ENCODE measurements at regions not wholly inside any gene's neighbourhood (a gene's known extent, or its start where the extent isn't known, plus 50 kb on each side); places are given as distances from the start of the nearest gene placed in this dataset.

DNA sequence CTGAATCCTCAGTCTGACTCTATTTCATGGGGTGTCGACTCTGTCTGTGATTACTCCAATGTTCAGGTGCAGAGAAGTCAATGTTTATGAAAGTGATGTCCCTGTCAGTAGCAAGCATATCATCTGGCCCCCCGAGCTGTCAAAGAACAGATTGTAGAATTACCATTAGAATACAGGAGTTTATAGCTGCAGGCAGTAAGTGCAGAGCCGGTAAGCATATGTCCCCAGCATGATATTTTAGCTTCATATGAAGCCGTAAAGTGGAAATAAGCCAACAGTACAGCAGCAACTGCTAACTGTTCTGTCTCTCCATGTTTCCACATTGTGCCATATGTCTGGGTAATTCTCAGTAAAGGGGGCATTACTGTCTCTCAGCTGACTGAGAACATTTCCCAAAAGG lies 541.8 kb downstream of the SOX11 start:
- H3K4me1 Mint-ChIP-seq (ENCODE audit: low read depth) = no peaks in the 10 kb centered on the region
- H3K27ac Mint-ChIP-seq = no peak overlapping the region
- H3K36me3 Mint-ChIP-seq = no peaks in the 10 kb centered on the region
- no peaks in the 10 kb centered on the region for H3K27me3 Mint-ChIP-seq
- no peaks in the 10 kb centered on the region for H3K9me3 Mint-ChIP-seq (ENCODE audit: low read depth)
- H3K4me3 Mint-ChIP-seq = no peak overlapping the region

GRCh38 chr2:6234702-6235101 lies 542.5 kb downstream of the SOX11 start:
- Mint-ChIP-seq H3K9me3 (ENCODE audit: low read depth) (peaks cover 2% of the 10 kb centered on the region), H3K4me3 (no peak overlapping the region), H3K36me3 (no peaks in the 10 kb centered on the region), H3K27me3 (no peaks in the 10 kb centered on the region), H3K4me1 (ENCODE audit: low read depth) (no peaks in the 10 kb centered on the region), H3K27ac (no peak overlapping the region)

- Mint-ChIP-seq H3K9me3 (ENCODE audit: low read depth) (peaks cover 9% of the 10 kb centered on the region), H3K4me3 (no peak overlapping the region), H3K27me3 (no peaks in the 10 kb centered on the region), H3K36me3 (no peaks in the 10 kb centered on the region), H3K4me1 (ENCODE audit: low read depth) (no peaks in the 10 kb centered on the region), H3K27ac (no peak overlapping the region)
These were observed 544.1 kb downstream of the SOX11 start for GRCh38 chr2:6236317-6236716.

DNA sequence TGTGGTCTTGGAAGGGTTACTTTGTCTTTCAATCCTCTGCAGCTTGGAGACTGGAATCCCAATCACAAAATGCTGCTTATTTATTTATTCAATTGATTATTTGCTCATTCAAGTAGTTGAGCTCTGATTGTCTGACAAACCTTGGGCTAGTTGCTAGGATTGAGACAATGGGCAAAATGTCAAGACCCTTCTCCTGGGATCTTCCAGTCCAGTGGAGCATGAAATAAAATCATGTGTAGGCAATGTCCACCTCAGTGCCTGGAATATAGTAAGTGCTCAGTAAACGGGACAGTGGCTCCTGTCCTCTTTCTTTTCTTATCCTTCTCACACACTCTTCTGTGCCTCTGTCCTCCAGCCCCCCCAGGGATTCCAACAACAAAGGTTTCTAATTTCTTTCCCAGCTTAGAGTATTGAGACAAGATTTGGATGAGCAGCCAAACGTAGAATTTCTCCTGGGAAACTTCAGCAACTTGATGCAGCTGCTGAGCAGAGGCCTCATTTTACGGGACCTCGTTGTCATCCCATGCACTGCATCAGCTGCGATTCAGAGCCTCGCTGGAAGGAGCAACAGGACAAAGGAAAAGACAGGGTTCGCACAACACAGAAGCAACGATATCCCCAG lies 545.0 kb downstream of the SOX11 start:
- Mint-ChIP-seq H3K36me3 (no peaks in the 10 kb centered on the region), H3K27ac (no peak overlapping the region)

GRCh38 chr2:6249557-6249956 lies 557.4 kb downstream of the SOX11 start:
- Mint-ChIP-seq H3K9me3 (ENCODE audit: low read depth) (no peaks in the 10 kb centered on the region), H3K36me3 (no peaks in the 10 kb centered on the region), H3K27ac (no peak overlapping the region), H3K27me3 (no peaks in the 10 kb centered on the region), H3K4me3 (no peak overlapping the region), H3K4me1 (ENCODE audit: low read depth) (no peaks in the 10 kb centered on the region)

More for the DNA sequence above, 545.0 kb downstream of the SOX11 start:
- Mint-ChIP-seq H3K4me3 (no peak overlapping the region), H3K4me1 (ENCODE audit: low read depth) (no peaks in the 10 kb centered on the region), H3K9me3 (ENCODE audit: low read depth) (peaks cover 9% of the 10 kb centered on the region), H3K27me3 (no peaks in the 10 kb centered on the region)

GRCh38 chr2:6254441-6254840 lies 562.3 kb downstream of the SOX11 start:
- no peaks in the 10 kb centered on the region for H3K4me1 Mint-ChIP-seq (ENCODE audit: low read depth)
- no peak overlapping the region for H3K27ac Mint-ChIP-seq
- no peak overlapping the region for H3K4me3 Mint-ChIP-seq
- no peaks in the 10 kb centered on the region for H3K9me3 Mint-ChIP-seq (ENCODE audit: low read depth)
- no peaks in the 10 kb centered on the region for H3K27me3 Mint-ChIP-seq
- no peaks in the 10 kb centered on the region for H3K36me3 Mint-ChIP-seq

GRCh38 chr2:6264198-6264597 lies 572.0 kb downstream of the SOX11 start:
- H3K4me3 Mint-ChIP-seq = no peak overlapping the region
- H3K27me3 Mint-ChIP-seq = no peaks in the 10 kb centered on the region
- no peak overlapping the region for H3K27ac Mint-ChIP-seq
- H3K4me1 Mint-ChIP-seq (ENCODE audit: low read depth) = no peaks in the 10 kb centered on the region
- peaks cover 7% of the 10 kb centered on the region for H3K9me3 Mint-ChIP-seq (ENCODE audit: low read depth)
- no peaks in the 10 kb centered on the region for H3K36me3 Mint-ChIP-seq

DNA sequence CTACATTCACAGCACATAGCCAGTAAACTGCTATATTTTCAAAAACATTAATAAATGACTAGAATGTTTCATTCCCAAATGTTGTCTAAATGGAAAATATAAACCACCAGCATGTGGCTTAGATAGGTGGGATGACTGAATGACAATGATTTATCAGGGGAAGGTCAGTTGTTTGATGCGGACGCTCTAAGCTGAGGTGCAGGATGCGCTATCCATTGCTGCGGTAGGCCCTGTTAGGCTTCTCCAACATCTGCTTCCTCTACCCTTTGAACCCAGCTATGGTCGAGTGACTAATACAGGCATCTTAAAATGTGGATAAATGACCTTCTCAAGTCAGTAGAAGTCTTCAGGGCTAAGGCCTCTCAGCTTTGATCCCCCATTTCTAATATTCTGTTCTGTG lies 584.2 kb downstream of the CMPK2 start:
- Mint-ChIP-seq H3K4me1 (ENCODE audit: low read depth) (no peaks in the 10 kb centered on the region), H3K4me3 (no peak overlapping the region), H3K9me3 (ENCODE audit: low read depth) (no peaks in the 10 kb centered on the region), H3K27me3 (peaks cover 1% of the 10 kb centered on the region), H3K36me3 (no peaks in the 10 kb centered on the region), H3K27ac (no peak overlapping the region)

DNA sequence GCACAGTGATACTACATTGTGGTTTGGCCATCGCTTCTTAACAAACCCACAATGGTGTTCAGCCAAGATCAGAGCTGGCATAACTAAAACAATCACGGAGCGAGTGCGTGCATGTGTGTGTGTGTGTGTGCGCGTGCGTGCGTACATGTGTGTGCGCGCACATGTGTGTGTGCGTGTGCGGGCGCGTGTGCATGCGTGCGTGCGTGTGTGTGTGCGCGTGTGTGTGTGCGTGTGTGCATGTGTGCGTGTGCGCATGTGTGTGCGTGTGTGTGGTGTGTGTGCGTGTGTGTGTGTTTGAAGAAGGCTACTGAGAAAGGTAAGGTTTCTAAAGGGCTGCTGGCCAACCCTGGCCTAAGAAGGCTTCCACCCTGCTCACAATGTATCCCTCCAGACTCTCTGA lies 582.4 kb downstream of the CMPK2 start:
- Mint-ChIP-seq H3K4me3 (no peak overlapping the region), H3K27me3 (no peaks in the 10 kb centered on the region), H3K27ac (no peak overlapping the region), H3K4me1 (ENCODE audit: low read depth) (no peaks in the 10 kb centered on the region), H3K36me3 (no peaks in the 10 kb centered on the region), H3K9me3 (ENCODE audit: low read depth) (no peaks in the 10 kb centered on the region)

GRCh38 chr2:6287406-6287805 lies 578.3 kb downstream of the CMPK2 start:
- Mint-ChIP-seq H3K27ac (no peak overlapping the region), H3K9me3 (ENCODE audit: low read depth) (no peaks in the 10 kb centered on the region), H3K4me3 (no peak overlapping the region), H3K36me3 (no peaks in the 10 kb centered on the region), H3K4me1 (ENCODE audit: low read depth) (no peaks in the 10 kb centered on the region), H3K27me3 (no peaks in the 10 kb centered on the region)

GRCh38 chr2:6288791-6289190 lies 576.9 kb downstream of the CMPK2 start:
- no peaks in the 10 kb centered on the region for H3K36me3 Mint-ChIP-seq
- no peak overlapping the region for H3K4me3 Mint-ChIP-seq
- H3K4me1 Mint-ChIP-seq (ENCODE audit: low read depth) = no peaks in the 10 kb centered on the region
- no peak overlapping the region for H3K27ac Mint-ChIP-seq
- H3K9me3 Mint-ChIP-seq (ENCODE audit: low read depth) = no peaks in the 10 kb centered on the region
- H3K27me3 Mint-ChIP-seq = no peaks in the 10 kb centered on the region

- Mint-ChIP-seq H3K4me3 (no peak overlapping the region), H3K36me3 (no peaks in the 10 kb centered on the region), H3K4me1 (ENCODE audit: low read depth) (no peaks in the 10 kb centered on the region), H3K27me3 (no peaks in the 10 kb centered on the region), H3K27ac (no peak overlapping the region), H3K9me3 (ENCODE audit: low read depth) (no peaks in the 10 kb centered on the region)
These were observed 575.3 kb downstream of the CMPK2 start for GRCh38 chr2:6290217-6291015.

DNA sequence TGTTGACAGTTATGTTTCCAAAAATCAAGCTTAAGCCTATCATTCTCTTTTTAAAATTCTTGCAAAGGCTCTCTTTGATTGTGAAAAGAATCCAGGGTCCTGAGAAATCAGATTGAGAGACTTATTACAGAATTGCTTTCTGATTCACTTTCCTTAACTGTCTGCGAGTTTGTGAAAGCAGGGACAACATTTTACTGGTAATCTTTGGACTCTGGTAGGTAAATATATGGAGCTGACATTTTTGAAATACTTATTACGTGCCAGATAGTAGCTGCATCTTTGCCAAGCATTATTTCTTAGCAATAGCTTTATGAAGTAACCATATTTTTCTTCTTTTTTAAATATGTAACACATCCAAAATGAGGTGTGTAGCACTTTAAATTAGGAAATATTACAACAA lies 570.9 kb downstream of the CMPK2 start:
- no peaks in the 10 kb centered on the region for H3K4me1 Mint-ChIP-seq (ENCODE audit: low read depth)
- no peaks in the 10 kb centered on the region for H3K36me3 Mint-ChIP-seq
- no peak overlapping the region for H3K27ac Mint-ChIP-seq
- no peaks in the 10 kb centered on the region for H3K9me3 Mint-ChIP-seq (ENCODE audit: low read depth)
- H3K4me3 Mint-ChIP-seq = no peak overlapping the region
- H3K27me3 Mint-ChIP-seq = no peaks in the 10 kb centered on the region

GRCh38 chr2:6297238-6297637 lies 568.5 kb downstream of the CMPK2 start:
- Mint-ChIP-seq H3K4me1 (ENCODE audit: low read depth) (no peaks in the 10 kb centered on the region), H3K27ac (no peak overlapping the region), H3K4me3 (no peak overlapping the region), H3K27me3 (peaks cover 1% of the 10 kb centered on the region), H3K36me3 (no peaks in the 10 kb centered on the region), H3K9me3 (ENCODE audit: low read depth) (no peaks in the 10 kb centered on the region)

DNA sequence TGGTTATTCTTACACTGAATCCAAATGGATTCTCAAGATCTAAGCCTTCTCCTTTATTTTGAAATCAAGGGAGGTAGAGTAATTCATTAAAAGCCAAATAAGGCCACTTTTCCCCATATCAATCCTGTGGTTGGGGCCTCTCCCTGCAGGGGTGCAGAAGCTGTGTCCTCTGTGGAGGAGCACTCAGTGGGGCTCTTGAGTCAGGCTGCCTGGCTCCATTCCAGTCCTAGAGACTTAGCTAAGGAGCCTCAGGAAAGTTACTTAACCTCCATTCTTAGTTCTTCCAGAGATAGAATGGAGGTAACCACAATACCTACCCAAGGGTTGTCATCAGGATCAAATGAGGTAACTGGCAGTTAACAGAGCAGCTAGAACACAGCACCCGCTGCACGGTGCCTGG lies 564.3 kb downstream of the CMPK2 start:
- H3K27ac Mint-ChIP-seq = no peak overlapping the region
- H3K36me3 Mint-ChIP-seq = no peaks in the 10 kb centered on the region
- peaks cover 3% of the 10 kb centered on the region for H3K9me3 Mint-ChIP-seq (ENCODE audit: low read depth)
- H3K4me3 Mint-ChIP-seq = no peak overlapping the region
- H3K27me3 Mint-ChIP-seq = peaks cover 2% of the 10 kb centered on the region
- H3K4me1 Mint-ChIP-seq (ENCODE audit: low read depth) = no peaks in the 10 kb centered on the region

- Mint-ChIP-seq H3K4me3 (no peak overlapping the region), H3K9me3 (ENCODE audit: low read depth) (peaks cover 10% of the 10 kb centered on the region), H3K36me3 (no peaks in the 10 kb centered on the region), H3K4me1 (ENCODE audit: low read depth) (no peaks in the 10 kb centered on the region), H3K27me3 (peaks cover 3% of the 10 kb centered on the region), H3K27ac (no peak overlapping the region)
These were observed 556.7 kb downstream of the CMPK2 start for GRCh38 chr2:6308986-6309385.

All from activated naive CD8-positive, alpha-beta T cell (primary cell).